H1 (cell line): ENCODE measurements at regions not wholly inside any gene's neighbourhood (a gene's known extent, or its start where the extent isn't known, plus 50 kb on each side); places are given as distances from the start of the nearest gene placed in this dataset.

ENCODE experiments used
- BCL11A ChIP-seq, 2 experiments: IDR thresholded peaks; one replicate each; pipeline ENCODE4 v1.6.1; 2011; ENCODE audit warnings: low read depth in 2 of 2, low read length in 2 of 2, mild to moderate bottlenecking in 2 of 2
- CBX8 ChIP-seq: fragments of 300-800, 300-1000 bp; sonication (generic); IDR thresholded peaks from 2 replicates; pipeline ENCODE4 v1.7.1; 2016; ENCODE audit warnings: low read depth, low read length, borderline replicate concordance
- NRF1 ChIP-seq: IDR thresholded peaks from 2 replicates; pipeline ENCODE4 v1.6.1; 2011; ENCODE audit warnings: mild to moderate bottlenecking, low read depth, low read length, improper control_type of control experiment
- USF2 ChIP-seq: IDR thresholded peaks from 2 replicates; pipeline ENCODE4 v1.6.1; 2011; ENCODE audit warnings: low read length, improper control_type of control experiment

- TF ChIP-seq USF2 (no peak), CBX8 (no peak), BCL11A (IDR thresholded peaks at IDR 0.05; ENCODE audit: low read depth in 2 of 2, low read length in 2 of 2) (no peak), NRF1 (no peak)
Observed at GRCh38 chr10:65614956-65615565, 1310.8 kb upstream of the LRRTM3 start (continued).
